ENCODE measurements at regions not wholly inside any gene's neighbourhood (a gene's known extent, or its start where the extent isn't known, plus 50 kb on each side); places are given as distances from the start of the nearest gene placed in this dataset.

- TF ChIP-seq, protein P1, sequence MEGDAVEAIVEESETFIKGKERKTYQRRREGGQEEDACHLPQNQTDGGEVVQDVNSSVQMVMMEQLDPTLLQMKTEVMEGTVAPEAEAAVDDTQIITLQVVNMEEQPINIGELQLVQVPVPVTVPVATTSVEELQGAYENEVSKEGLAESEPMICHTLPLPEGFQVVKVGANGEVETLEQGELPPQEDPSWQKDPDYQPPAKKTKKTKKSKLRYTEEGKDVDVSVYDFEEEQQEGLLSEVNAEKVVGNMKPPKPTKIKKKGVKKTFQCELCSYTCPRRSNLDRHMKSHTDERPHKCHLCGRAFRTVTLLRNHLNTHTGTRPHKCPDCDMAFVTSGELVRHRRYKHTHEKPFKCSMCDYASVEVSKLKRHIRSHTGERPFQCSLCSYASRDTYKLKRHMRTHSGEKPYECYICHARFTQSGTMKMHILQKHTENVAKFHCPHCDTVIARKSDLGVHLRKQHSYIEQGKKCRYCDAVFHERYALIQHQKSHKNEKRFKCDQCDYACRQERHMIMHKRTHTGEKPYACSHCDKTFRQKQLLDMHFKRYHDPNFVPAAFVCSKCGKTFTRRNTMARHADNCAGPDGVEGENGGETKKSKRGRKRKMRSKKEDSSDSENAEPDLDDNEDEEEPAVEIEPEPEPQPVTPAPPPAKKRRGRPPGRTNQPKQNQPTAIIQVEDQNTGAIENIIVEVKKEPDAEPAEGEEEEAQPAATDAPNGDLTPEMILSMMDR (IDR thresholded peaks at IDR 0.05; ENCODE audit: insufficient read depth, low read length, missing control alignments) = no peak
- ChIA-PET POLR2A (no interaction called here), CTCF (no interaction called here)
- no peak for DNase-seq (ENCODE audit: low read depth, low spot score)
- H3K4me3 ChIP-seq (ENCODE audit: low read depth, low read length) = no peak overlapping the region
These were observed 213.1 kb upstream of the PSMD7 start for GRCh38 chr16:74083541-74083940.

DNA sequence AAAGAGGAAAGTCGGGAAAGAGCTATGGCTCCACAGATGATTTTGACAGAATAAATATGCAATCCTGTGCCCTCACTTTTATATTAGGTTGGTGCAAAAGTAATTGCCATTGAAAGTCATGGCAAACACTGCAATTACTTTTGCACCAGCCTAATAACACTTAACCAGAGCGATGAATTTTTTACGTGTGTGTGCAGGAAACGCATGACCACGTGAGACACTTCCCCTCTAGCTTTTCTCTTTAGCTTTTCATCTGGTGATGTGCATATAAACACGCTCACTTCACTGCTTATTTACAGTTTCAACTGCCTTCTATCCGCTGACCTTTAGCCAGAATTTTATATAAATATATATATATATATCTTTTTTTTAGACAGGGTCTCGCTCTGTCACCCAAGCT is 216.3 kb upstream of the PSMD7 start:
- CTCF ChIA-PET = no interaction called here
- no peak for DNase-seq (ENCODE audit: low read depth, low spot score)
- H3K4me3 ChIP-seq (ENCODE audit: low read depth, low read length) = no peak overlapping the region
- TF ChIP-seq, protein P1 (IDR thresholded peaks at IDR 0.05; ENCODE audit: insufficient read depth, low read length, missing control alignments) = no peak
- POLR2A ChIA-PET = no interaction called here

DNA sequence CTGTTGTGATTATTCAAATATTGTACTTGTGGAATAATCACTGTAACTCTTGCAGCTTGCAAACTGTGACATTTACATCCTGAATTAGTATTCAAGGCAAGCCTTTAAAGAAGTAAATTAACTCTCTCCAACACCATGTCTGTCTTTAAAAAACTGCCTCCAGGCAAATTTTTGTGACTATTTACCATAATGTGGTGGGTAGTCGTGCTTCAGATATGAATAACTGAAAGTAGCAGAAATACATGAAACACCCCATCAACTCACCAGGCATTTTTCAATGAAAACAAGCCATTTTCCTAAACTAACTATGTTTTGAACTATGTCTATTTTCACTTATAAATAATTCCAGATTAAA is 217.4 kb upstream of the PSMD7 start:
- ChIA-PET POLR2A (no interaction called here), CTCF (no interaction called here)
- no peak overlapping the region for H3K4me3 ChIP-seq (ENCODE audit: low read depth, low read length)
- TF ChIP-seq, protein P1 (IDR thresholded peaks at IDR 0.05; ENCODE audit: insufficient read depth, low read length, missing control alignments) = no peak
- no peak for DNase-seq (ENCODE audit: low read depth, low spot score)

DNA sequence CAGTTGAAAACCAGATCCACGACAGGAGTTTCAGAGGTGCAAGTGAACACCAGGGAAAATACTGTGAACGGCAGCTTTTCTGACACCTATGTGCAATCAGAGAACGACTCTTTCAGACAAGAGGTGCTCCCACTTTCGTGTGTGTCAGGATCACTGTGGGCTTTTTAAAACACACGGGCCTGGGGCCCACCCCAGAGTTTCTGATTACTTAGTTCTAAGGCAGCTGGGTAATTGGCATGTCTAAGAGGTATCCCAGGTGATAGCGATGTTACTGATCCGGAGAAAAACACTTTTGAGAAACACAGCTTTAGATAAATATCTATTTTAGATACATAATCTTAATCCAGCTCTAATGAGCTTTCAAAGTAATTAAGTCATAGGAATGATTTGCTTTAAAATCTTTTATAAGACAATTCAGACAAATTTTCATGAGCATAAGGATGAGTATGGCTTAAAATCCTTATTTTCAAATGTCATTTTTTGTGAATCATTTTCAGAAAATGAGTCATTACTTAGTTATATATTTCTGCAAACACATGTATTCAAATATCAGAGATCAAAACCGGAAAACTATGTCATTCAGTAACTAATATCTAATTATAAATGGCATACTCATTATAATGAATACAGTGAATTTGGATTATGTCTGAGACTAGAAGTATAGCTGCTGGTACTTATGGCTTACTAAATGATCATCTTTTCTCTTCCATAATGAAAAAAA is 217.9 kb upstream of the PSMD7 start:
- CTCF ChIA-PET = no interaction called here
- no peak for DNase-seq (ENCODE audit: low read depth, low spot score)
- POLR2A ChIA-PET = no interaction called here
- TF ChIP-seq, protein P1 (IDR thresholded peaks at IDR 0.05; ENCODE audit: insufficient read depth, low read length, missing control alignments) = no peak
- no peak overlapping the region for H3K4me3 ChIP-seq (ENCODE audit: low read depth, low read length)

DNA sequence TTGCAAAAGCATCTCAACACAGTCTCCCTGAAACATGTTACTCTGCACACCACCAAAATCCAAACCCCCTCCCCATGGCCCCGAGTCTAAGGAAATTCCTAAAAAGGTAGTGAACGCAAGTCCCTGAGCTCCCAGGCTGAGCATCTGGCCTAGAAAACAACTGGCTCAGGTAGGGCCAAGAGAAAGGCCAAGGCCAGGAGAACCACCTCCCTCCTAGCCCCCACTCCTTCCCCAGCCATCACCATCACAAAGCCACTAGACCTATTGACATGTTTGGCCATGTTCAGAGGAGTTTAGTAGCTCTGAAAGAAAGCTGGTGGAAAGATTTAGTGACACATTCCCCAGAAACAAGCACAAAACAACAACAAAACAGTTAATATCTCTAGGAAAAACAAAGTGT is 220.0 kb upstream of the PSMD7 start:
- TF ChIP-seq, protein P1 (IDR thresholded peaks at IDR 0.05; ENCODE audit: insufficient read depth, low read length, missing control alignments) = no peak
- ChIA-PET CTCF (interaction anchor here (1.2 kb wide), 1 partner anchor 121 kb away, joined by 3 read pairs; no protein-coding TSS in a partner anchor), POLR2A (no interaction called here)
- H3K4me3 ChIP-seq (ENCODE audit: low read depth, low read length) = no peak overlapping the region
- DNase-seq (ENCODE audit: low read depth, low spot score) = no peak

DNA sequence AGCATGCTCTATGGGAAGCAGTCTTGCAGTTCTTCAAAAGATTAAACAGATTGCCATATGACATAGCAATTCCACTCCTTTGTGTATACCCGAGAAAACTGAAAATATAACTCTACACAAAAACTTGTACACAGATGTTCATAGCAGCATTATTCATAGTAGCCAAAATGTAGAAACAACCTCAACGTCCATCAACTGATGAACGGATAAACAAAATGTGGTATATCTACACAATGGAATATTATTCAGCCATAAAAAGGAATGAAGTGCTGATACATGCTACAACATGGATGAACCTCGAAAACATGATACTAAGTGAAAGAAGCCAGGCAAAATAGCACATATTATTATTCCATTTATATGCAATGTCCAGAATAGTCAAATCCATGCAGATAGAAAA is 221.2 kb upstream of the PSMD7 start:
- ChIA-PET CTCF (no interaction called here), POLR2A (no interaction called here)
- TF ChIP-seq, protein P1 (IDR thresholded peaks at IDR 0.05; ENCODE audit: insufficient read depth, low read length, missing control alignments) = no peak

More for the DNA sequence above, 221.2 kb upstream of the PSMD7 start:
- DNase-seq (ENCODE audit: low read depth, low spot score) = no peak
- H3K4me3 ChIP-seq (ENCODE audit: low read depth, low read length) = no peak overlapping the region

All from AG04449 (cell line).